ENCODE measurements at regions not wholly inside any gene's neighbourhood (a gene's known extent, or its start where the extent isn't known, plus 50 kb on each side); places are given as distances from the start of the nearest gene placed in this dataset.
"Not testable (repeated sequence)": the region's sequence is repeated elsewhere in the genome, so short reads cannot be mapped to it uniquely, and the experiment has no call there.

DNA sequence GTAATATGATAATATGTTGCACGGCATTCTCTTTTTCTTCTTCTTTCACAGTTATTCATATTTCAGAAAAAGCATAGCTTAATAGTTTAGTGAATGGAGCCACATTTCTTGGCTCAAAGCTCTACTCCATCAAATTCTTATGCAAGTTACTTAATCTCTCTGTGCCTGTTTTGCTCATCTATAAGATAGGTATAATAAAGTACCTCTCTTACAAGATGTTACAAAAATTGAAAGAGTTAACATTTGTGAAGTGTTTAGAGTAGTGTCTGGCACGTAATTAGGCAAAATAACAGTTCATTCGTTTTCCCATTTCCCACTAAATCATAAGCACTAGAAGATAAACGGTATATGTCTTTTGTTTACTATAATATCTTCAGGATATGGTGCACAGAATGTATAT, 1304.4 kb upstream of the EYS start:
- DNase-seq (ENCODE audit: low read depth in 4 of 4, low spot score in 3 of 4), result no peak

DNA sequence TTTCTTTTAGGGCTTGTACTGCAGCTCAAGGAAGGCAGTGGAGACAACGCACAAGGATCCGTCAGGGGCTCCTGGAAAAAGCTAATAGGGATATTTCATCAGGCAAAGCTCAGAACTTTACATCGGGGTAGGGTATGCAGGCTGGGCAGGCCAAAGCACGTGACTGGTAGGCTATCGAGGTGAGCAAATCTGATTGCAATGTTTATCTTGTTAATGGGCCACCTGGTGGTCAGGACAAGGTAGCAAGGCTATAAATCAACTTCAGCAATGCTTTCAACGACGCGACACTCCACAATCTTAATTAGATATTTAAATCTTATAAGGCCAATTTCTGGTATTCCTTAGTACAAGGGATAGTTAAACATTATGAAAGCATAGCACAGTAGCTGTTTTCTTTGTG, 1302.8 kb upstream of the EYS start:
- no peak for DNase-seq (ENCODE audit: low read depth in 4 of 4, low spot score in 3 of 4)

DNA sequence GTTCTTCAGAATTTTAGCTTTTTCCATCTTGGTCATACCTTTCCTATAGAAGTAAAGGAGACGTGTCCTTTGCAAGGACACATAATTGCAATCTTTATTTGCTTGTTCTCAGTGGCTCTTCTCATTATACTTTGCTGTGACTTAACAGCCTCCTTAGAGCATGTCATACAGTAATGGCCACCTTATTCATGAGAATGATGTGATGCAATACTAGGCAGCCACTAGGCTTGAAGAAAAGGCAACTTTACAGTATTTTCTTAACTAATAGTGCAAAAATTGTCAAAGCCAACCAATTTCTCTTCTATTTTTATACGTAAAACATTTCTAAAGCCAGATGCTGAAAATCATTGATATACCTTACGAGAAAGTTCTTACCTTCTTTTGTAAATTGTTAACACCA, 1296.8 kb upstream of the EYS start:
- no peak for DNase-seq (ENCODE audit: low read depth in 4 of 4, low spot score in 3 of 4)

DNA sequence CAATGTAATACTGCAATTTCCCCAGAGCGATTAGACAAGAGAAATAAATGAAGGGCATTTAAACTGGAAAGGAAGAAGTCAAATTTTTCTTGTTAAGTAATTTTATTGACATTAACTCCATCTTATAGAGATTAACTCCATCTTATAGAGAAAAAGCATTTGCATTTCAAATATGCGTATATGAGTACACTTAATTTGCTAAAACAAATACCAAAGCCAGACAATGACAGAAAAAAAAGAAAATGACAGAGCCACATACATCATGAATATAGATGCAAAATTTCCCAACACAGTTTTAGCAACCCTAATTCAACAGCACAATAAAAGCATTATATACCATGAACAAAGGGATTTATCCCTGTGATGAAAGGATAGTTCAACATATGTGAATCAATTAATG, 1293.1 kb upstream of the EYS start:
- DNase-seq (ENCODE audit: low read depth in 4 of 4, low spot score in 3 of 4), result no peak

DNA sequence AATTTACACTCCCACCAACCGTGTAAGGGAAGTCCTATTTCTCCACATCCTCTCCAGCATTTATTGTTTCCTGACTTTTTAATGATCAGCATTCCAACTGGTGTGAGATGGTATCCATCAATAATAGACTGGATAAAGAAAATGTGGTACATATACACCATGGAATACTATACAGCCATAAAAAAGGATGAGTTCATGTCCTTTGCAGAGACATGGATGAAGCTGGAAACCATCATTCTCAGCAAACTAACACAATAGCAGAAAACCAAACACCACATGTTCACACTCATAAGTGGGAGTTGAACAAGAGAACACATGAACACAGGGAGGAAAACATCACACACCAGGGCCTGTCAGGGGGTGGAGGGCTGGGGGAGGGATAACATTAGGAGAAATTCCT, 1290.6 kb upstream of the EYS start:
- DNase-seq (ENCODE audit: low read depth in 4 of 4, low spot score in 3 of 4), result not testable (repeated sequence)

DNA sequence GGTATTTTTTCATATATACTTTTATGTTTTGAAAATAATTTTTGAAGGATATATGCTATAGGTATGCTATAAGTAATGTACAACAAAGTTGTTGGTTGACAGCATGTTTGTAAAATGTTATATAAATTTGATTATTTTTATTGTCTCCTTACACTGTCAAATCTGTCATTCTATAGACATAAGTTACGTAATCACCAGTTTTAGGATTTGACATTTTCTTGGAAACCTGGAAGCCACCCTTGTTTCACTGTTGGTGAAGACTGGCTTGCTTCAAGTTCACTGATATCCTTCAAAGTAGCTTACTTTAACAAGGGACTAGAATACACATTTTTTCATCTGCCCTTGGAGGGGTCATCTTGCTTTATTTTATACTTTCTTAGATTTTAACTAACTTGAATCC, 1288.6 kb upstream of the EYS start:
- no peak for DNase-seq (ENCODE audit: low read depth in 4 of 4, low spot score in 3 of 4)

DNA sequence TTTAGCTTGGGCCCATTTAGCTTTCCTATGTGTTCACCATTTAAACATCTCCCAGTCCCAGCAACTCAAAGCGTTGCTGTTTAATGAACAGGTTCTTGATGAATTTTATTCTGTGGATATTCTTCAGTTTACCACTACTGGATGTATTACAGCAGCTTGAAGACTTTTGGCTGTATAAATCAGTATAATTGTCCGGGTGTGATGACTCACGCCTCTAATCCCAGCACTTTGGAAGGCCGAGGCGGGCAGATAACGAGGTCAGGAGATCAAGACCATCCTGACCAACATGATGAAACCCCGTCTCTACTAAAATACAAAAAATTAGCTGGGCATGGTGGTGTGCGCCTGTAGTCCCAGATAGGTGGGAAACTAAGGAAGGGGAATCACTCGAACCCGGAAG, 1286.7 kb upstream of the EYS start:
- DNase-seq (ENCODE audit: low read depth in 4 of 4, low spot score in 3 of 4), result not testable (repeated sequence)

DNA sequence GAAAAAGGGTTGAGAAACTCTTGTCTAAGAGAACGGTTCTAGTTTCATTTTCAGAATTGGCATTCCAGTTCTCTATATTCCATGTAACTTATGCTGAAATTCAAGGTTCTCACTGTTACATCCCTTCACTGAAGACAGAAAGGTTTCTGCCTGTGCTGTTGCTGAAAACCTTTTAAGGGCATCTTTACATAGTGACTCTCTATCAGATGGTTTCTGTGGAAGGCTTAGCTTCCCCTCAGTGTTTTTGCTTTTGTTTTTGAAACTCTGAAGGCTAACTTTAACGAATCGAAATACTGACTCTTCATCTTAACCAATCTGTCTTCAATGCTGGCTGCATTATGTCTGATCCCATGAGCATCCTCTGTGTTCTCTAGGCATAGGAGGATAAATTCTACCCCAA, 1286.2 kb upstream of the EYS start:
- DNase-seq (ENCODE audit: low read depth in 4 of 4, low spot score in 3 of 4), result no peak

DNA sequence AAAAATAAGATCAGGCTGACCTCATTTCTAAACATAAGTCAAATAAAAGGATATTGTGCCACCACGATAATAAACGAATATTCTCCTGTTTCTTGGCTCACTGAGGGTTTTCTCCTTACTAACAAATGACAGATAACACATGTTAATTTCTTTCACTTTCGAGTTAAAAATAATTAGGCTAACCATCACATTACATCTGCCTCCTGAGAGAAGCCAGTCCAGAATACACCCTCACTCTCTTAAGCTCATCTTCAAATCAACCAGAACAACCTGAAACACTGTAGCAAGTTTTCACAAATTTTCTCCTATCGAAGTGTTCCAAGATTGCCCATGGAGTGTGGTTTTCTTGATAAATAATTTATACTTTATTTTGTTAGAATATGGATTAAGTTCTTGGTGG, 1285.6 kb upstream of the EYS start:
- DNase-seq (ENCODE audit: low read depth in 4 of 4, low spot score in 3 of 4), result no peak

DNA sequence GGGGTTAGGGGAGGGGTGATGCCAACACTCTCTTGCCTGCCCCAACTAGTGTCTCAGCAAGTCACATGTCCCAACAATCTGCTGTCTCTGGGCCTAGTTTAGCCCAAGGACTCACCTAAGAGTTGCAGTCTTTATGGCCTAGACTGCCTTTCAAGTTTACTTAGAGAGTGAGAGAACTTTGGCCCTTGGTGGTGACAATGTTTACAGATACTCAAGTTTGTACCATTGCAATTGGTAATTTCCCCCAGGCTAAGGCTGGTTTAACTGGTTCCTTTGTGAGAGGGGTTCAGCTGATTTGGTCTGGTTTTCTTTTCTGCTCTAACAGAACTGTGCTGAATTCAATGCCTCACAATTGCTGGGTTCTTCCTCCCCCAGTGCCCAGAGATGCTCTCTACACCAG, 1279.9 kb upstream of the EYS start:
- no peak for DNase-seq (ENCODE audit: low read depth in 4 of 4, low spot score in 3 of 4)

DNA sequence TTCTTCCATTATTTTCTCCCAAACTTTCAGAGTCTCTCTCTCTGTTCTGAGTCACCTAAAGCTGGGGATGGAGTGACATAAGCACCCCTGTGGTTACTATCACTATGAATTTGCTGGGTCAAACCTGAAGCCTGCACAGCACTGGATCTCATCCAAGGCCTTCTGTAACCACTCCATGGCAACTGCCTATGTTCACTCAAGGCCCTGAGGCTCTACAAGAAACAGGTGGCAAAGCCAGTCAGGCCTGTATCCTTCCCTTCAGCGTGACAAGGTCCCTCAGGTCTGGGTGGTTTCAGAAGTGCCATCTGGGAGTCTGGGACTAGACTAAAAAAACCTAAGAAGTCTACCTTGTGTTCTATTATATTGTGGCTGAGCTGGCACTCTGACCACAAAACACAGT, 1278.8 kb upstream of the EYS start:
- no peak for DNase-seq (ENCODE audit: low read depth in 4 of 4, low spot score in 3 of 4)

DNA sequence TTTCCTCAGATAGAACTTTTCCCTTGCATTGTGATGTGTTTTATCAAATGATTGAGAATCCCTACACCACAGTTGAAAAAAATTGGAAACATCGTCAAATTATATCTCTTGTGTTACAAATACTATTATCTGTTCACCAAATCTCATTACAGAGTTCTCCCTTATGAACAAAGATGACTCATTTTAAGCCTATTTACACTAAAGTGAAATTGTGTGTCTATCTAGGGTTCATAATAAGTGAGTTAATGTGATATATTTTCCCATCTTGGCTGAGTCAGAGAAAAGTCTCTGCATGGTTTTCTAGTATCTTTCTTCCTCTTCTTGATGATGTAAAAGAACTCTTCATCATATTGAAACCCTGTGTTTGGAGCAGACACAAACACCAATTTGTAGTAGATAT, 1263.3 kb upstream of the EYS start:
- DNase-seq (ENCODE audit: low read depth in 4 of 4, low spot score in 3 of 4), result no peak

DNA sequence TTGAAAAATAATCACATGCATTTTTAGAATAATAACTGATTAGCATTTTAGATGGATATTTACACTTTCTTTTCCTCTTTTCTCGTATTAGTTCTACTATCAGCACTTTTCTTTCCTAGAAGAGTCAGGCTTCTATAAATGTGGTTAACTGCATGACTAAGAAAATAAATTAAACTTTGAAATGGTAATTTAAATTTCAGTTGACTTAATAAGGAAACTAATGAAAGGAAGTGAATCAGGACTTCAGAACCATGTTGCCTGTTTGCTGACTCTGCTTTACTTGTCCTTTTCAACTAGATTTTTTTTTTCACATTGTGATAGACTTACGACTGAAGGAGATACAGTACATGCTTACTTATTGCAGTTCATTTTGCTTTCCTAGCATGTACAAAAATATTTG, 1258.2 kb upstream of the EYS start:
- DNase-seq (ENCODE audit: low read depth in 4 of 4, low spot score in 3 of 4), result no peak

DNA sequence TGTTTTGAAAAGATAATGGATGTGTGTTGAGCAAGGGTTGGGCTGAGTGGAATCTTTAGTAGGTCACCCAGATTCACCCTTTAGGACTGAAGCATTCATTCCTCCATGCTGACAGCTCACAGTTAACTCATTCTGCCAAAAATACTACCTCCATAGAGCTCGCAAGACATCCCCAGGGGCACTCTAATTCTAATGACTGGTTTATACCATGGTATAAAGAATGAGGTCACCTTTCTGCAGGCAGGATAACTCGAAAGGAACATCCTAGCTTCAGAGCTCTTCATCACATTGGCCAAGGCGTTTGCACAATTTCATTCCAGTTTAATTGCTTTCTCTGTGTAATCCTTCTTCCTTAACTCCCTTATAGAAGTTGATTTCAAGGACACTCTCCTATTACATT, 1257.2 kb upstream of the EYS start:
- no peak for DNase-seq (ENCODE audit: low read depth in 4 of 4, low spot score in 3 of 4)

DNA sequence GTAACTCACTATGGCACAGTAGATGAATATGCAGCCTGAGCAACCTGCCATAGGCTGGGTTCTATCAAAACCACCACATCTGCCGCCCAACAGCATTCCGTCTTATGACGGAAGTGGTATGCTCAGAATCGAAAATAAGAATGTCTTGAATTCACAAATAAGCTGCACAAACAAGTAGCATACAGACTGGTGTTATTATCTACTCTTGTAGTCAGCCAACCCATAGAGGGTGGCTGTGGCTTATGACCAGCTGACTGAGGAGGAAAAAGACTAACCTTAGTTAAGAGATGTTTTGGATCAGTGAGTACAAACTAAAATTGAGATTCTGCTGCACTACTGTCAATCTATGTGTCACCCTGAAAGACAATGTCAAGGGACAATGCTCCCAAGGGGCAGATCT, 1255.1 kb upstream of the EYS start:
- DNase-seq (ENCODE audit: low read depth in 4 of 4, low spot score in 3 of 4), result no peak

DNA sequence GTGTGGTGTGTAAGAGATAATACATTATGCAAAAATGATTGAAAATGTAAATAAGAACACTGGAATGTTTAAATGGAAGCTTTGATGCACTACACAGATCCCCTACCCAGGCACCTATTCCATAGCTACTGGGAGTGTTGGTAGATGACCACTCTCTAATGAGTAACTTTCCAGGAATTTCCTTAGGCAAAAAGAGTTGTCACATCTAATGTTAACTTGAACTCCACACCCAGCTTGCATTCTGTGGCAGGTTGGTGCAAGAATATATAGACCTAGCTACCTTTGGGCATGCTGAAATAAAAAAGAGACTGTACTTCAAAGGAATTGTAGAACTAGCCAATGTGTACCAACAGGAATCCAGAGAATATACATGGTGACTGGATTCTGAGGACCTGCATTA, 1254.2 kb upstream of the EYS start:
- no peak for DNase-seq (ENCODE audit: low read depth in 4 of 4, low spot score in 3 of 4)

DNA sequence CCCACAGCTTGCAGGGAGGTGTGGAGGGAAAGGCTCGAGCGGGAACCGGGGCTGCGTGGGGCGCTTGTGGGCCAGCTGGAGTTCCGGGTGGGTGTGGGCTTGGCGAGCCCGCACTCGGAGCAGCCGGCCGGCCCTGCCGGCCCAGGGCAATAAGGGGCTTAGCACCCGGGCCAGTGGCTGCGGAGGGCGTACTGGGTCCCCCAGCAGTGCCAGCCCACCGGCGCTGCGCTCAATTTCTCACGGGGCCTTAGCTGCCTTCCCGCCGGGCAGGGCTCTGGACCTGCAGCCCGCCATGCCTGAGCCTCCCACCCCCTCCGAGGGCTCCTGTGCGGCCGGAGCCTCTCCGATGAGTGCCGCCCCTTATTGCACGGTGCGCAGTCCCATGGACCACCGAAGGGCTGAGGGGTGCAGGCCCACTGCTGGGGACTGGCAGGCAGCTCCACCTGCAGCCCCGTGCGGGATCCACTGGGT, 1242.2 kb upstream of the EYS start:
- DNase-seq (ENCODE audit: low read depth in 4 of 4, low spot score in 3 of 4), result no peak

DNA sequence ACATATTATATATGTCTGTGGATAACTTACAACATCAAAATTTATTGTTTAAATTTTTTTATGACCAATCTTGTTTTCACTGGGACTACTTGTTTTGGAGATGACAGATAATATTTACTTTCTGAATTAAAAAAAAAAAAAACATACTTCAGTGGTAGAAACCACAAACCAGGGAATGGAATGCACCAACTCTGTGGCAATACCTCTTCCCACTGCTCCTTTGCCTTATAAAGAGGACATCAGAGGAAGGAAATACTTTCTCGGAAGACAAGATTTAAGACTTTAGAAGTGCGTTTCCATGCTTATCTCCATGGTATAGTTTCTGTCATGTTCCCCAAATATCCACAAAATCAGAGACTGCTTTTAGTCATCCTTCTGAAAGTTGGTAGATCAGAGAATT, 1241.1 kb upstream of the EYS start:
- DNase-seq (ENCODE audit: low read depth in 4 of 4, low spot score in 3 of 4), result no peak

DNA sequence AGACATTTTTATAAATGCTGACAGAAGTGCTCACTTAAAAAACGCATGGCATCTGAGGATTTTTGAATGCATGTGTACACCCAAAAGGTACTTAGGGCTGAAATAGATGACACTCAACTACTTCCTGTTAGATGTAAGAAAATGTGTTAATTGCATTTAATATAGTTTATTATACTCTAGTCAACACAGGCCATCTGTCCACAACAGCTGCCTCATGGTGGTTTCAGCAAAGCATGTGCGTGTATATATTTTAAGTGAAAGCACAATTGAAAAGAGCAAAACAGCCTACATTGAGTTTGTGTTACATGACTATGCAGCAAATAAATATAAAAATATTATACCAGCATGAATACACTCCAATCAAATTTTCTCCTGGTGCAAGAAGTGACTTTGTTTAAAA, 1233.0 kb upstream of the EYS start:
- no peak for DNase-seq (ENCODE audit: low read depth in 4 of 4, low spot score in 3 of 4)

DNA sequence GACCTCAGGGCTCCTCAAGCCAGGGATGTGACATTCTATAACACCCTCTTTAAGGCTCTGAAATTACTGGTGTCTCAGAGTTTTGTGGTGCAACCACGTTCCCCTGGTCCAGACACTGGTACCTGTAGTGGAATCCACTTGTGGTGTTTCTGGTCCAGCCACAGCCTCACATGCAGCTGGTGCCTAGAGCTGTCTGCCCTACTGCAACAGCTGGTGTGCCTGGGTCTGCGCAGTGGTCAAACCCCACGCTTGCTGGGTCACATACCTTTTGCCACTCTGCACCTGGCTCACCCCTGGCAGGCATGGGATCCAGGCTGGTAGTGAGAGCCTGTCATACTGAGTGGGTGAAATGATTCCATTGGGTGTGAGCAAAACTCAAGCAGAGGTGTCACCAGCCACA, 1230.2 kb upstream of the EYS start:
- no peak for DNase-seq (ENCODE audit: low read depth in 4 of 4, low spot score in 3 of 4)

DNA sequence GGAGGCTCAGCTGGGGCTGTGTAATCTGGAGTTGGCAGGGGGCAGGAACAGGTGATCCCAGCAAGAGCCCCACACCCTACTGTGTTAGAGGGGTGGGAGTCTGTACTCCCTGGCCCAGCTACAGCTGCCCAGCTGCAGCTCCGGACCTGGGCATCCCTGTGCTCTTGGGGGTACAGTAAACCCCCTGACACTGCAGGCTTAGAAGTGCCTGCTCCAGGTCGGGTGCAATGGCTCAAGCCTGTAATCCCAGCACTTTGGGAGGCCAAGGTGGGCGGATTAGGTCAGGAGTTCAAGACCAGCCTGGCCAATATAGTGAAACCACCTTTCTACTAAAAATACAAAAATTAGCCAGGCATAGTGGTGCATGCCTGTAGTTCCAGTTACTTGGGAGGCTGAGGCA, 1228.6 kb upstream of the EYS start:
- no peak for DNase-seq (ENCODE audit: low read depth in 4 of 4, low spot score in 3 of 4)

DNA sequence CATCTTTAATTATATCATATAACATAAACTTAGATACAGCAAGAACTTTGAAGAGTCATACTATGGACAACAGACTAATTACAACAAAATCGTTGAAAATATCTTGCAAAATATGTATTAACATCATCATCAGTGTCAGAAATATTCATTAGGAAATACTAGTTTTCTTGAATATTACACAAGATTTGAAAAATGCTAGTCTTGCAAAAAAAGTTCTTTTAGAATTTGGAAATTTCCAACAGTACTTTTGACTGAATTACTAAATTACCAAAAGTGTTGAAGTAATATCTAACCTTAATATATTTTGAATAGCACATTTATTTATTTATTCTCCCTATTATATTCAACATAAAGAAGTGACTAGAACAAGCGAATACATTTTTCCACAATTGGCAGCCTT, 1224.8 kb upstream of the EYS start:
- DNase-seq (ENCODE audit: low read depth in 4 of 4, low spot score in 3 of 4), result no peak

DNA sequence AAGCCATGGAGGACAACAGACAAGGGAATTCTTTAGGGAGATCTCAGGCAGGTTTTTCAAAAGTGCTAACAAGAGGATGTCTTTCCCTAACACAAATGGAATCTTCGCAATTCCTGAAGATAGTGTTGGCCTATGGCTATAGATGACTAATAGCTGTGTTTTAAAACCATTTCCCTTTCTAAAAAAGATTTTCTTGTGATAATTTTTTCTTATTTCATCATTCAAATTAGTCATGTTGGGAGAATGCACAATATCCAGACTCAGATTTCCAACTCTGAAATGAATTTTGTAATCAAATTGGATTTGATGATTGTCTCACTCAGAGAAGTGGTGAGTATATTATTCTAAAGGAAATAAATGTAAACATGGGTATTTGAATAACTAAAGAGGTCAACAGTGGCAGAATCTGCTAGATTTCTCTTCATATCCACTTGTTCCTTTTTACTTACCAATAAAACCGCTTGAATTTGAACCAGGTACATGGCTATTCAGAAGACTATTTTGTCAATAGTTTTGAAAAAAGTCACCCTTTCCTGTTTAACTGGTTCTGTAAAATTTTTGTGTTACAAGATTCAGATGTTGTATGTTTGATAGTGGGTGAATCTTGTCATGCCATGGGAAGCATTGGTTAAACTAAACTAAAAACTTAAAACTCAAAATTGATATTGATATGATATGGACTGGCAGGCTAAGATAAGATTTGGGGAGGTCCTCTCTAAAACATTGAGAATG, 1223.7 kb upstream of the EYS start:
- no peak for DNase-seq (ENCODE audit: low read depth in 4 of 4, low spot score in 3 of 4)
